GM12874 (cell line): ENCODE measurements at regions not wholly inside any gene's neighbourhood (a gene's known extent, or its start where the extent isn't known, plus 50 kb on each side); places are given as distances from the start of the nearest gene placed in this dataset.

Experiments used
- TF ChIP-seq, protein P1 (sequence below): IDR thresholded peaks from 2 replicates; pipeline ENCODE4 v1.5.1; 2011; ENCODE audit warnings: low read depth, mild to moderate bottlenecking, control low read depth, low read length, moderate library complexity; ENCODE audit not compliant: insufficient read depth

DNA sequence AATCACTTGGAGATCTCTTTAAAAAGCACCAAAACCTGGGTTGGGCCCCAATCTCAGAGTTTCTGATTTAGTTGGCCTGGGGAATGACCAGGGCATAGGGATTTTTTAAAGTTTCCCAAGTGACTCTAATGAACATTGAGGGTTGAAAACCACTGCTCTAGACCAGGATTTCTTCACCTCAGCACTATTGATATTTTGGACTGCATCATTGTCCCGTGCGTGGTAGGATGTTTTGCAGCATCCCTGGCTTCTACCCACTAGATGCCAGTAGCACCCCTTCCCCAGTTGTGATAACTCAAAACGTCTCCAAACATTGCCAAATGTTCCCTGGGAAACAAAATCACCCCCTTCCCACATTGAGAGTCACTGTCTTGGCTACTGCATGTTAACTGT is 61.8 kb downstream of the ATXN3L start:
- TF ChIP-seq, protein P1, sequence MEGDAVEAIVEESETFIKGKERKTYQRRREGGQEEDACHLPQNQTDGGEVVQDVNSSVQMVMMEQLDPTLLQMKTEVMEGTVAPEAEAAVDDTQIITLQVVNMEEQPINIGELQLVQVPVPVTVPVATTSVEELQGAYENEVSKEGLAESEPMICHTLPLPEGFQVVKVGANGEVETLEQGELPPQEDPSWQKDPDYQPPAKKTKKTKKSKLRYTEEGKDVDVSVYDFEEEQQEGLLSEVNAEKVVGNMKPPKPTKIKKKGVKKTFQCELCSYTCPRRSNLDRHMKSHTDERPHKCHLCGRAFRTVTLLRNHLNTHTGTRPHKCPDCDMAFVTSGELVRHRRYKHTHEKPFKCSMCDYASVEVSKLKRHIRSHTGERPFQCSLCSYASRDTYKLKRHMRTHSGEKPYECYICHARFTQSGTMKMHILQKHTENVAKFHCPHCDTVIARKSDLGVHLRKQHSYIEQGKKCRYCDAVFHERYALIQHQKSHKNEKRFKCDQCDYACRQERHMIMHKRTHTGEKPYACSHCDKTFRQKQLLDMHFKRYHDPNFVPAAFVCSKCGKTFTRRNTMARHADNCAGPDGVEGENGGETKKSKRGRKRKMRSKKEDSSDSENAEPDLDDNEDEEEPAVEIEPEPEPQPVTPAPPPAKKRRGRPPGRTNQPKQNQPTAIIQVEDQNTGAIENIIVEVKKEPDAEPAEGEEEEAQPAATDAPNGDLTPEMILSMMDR, result no peak

DNA sequence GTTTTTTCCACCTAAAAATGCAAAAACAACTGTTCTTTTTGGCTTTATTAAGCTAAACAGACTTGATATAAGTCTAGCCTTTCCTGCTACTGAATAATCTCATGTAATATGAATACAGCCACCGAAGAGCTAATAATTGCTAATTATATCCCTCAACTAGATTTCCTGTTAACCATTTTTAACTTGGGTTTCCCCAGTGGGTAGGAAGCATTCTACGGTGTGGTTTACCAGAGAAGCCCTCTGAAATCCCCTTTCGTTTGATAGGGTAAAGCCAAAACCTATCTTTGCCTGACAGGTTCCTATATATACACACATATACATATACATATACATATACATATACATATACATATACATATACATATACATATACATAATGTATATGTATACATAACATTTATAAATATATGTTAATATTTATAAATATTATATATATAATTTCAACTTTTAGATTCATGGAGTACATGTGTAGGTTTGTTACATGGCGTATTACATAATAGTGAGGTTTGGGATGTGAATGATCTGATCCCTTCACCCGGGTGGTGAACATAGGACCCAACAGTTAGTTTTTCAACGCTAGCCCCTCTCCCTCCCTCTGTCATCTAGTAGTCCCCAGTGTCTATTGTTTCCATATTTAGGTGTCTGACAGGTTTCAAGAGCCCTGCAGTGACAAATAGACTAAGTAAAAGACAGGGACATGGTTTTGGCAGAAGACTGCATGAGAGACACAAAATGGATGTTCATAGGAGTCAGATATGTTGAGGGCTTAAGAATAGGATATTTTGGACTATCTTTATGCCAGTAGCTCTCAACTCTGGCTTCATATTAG is 62.4 kb downstream of the ATXN3L start:
- TF ChIP-seq, protein P1, result no peak

DNA sequence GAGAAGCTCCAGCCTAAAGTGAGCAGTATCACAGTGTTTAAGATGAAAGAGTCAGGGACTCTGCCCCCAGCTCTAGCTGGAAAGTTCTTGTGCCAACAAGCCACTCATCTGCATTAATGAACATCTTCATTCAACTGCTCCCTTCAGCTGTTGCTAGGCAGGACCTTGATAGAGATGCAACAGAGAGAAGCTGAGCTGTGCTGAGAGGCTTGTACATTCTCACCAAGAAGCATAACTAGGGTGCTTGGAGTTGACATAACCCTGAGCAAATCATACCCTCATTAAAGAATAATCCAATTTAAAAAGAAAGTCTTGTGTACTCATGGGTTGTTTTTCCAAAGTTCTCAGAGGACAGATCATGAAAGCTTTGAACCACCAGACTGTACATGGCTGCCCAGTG is 63.2 kb downstream of the ATXN3L start:
- TF ChIP-seq, protein P1, result no peak

DNA sequence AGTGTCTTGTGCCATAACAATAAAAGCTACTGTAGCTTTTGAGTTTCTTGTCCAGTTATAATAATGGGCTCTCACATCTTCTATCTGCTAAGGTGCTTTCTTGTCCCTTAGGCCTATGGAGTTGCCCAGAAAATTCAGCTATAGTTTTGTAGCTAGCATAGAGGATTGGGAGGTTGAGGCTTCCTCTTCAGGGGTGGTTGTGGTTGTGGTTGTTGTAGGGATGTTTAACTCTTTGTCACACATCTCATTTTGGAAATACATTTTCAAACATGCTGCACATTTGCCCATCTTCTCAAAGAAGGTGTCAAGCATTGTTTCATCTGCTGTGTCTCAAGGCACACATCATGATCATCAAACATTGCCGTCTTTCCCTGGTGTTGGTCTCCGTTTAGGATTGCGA is 65.0 kb downstream of the ATXN3L start:
- TF ChIP-seq, protein P1, result no peak

DNA sequence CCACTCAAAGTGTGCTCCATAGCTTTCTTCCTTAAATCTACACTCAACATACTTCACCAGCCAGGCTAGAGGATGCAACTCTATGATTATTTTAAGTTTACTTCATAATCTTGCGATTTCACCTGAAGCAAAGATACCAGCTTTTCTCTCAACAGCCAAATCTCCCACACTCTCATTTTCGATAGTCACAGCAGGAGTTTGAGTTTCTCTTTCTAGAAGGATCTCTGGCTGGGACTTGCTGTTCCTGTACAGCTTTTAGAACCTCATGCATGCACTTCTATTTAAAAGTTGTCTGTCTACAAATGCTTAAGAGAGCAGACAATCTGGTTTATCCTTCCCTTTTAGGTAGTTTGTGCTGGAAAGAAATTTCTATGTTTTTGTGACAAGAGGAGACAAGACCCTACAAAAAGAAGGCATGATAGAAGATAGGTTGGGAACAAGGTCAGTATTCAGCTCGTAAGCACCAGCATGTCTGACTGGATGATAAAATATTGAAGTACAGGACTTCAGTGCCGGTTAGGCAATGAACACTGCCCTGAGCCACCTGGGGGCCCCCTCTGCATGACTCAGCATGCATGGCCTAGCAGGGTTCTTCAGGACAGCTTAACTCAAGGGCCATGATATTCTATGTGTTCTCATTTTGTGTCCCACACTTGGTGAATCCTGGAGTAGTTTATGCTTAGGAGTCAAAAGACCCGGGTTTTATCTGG is 65.6 kb downstream of the ATXN3L start:
- TF ChIP-seq, protein P1, result 0 out of 2 replicates have a peak, but pooled peaks have one; percentile 18

DNA sequence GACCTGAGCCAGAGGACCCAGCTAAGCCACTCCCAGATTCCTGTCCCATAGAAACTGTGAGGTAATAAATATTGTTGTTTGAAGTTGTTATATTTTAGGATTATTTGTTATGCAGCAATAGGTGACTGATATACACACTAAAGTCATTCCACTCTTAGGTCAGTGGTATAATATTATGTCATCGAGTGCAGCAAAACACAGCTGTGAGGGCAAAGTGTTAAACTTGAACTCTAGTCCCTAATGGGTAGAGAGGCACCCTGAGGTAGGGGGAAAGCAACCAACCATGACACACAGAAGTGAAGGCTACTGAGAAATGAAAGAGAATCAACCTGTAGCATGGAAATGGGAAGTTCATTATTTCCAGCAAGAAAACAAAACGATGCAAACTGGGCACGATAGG is 66.6 kb downstream of the ATXN3L start:
- TF ChIP-seq, protein P1, result no peak

DNA sequence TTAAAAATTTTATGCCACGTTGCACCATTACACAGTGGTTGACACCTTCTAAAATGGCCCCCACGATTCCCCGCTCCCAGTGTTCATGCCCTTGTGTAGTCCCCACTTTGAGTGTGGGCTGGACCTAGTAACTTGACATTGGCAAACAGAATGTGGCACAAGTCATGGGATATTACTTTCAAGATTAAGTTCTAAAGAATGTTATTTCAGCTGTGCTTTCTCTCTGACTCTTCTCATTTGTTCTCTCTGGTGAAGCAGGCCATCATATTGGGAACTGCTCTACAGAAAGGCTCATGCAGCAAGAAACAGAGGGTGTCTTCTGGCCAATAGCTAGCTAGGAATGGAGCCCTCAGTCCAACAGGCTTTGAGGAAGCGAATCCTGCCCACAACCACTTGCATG is 67.1 kb downstream of the ATXN3L start:
- TF ChIP-seq, protein P1, result no peak
